ENCODE measurements at regions not wholly inside any gene's neighbourhood (a gene's known extent, or its start where the extent isn't known, plus 50 kb on each side); places are given as distances from the start of the nearest gene placed in this dataset.

GRCh38 chr1:94734963-94735901 is 84.9 kb upstream of the SLC44A3 start:
- no peak for DNase-seq

GRCh38 chr1:94731891-94732290 is 88.3 kb upstream of the SLC44A3 start:
- DNase-seq = no peak

GRCh38 chr1:94730450-94730849 is 89.7 kb upstream of the SLC44A3 start:
- no peak for DNase-seq

- no peak for DNase-seq
Observed at GRCh38 chr1:94729267-94729666, 90.9 kb upstream of the SLC44A3 start.

GRCh38 chr1:94727846-94728715 is 92.1 kb upstream of the SLC44A3 start:
- DNase-seq = no peak

GRCh38 chr1:94726981-94727685 is 93.0 kb upstream of the SLC44A3 start:
- no peak for DNase-seq

- no peak for DNase-seq
Observed at GRCh38 chr1:94725566-94725965, 94.6 kb upstream of the SLC44A3 start.

- no peak for DNase-seq
Observed at GRCh38 chr1:94723894-94724293, 96.3 kb upstream of the SLC44A3 start.

- DNase-seq = no peak
Observed at GRCh38 chr1:94723463-94723862, 96.7 kb upstream of the SLC44A3 start.

GRCh38 chr1:94722181-94722580 is 98.0 kb upstream of the SLC44A3 start:
- DNase-seq = no peak

- DNase-seq = peak in 1 of 56 donors; percentile 12
Observed at GRCh38 chr1:94721240-94721639, 98.9 kb upstream of the SLC44A3 start.

GRCh38 chr1:94719926-94720793 is 100.0 kb upstream of the SLC44A3 start:
- DNase-seq = peak in 4 of 56 donors; percentile 5 to 27 (median 16)

- no peak for DNase-seq
Observed at GRCh38 chr1:94716965-94717364, 103.2 kb upstream of the SLC44A3 start.

- DNase-seq = no peak
Observed at GRCh38 chr1:94715321-94715720, 104.8 kb upstream of the SLC44A3 start.

- DNase-seq = no peak
Observed at GRCh38 chr1:94714552-94714951, 105.6 kb upstream of the SLC44A3 start.

- no peak for DNase-seq
Observed at GRCh38 chr1:94714152-94714551, 106.0 kb upstream of the SLC44A3 start.

- peak in 23 of 56 donors; percentile 5 to 60 (median 17) for DNase-seq
Observed at GRCh38 chr1:94713472-94714141, 106.5 kb upstream of the SLC44A3 start.

- no peak for DNase-seq
Observed at GRCh38 chr1:94709891-94710581, 110.1 kb upstream of the SLC44A3 start.

GRCh38 chr1:94708811-94709210 is 111.3 kb upstream of the SLC44A3 start:
- no peak for DNase-seq

All from amygdala (tissue), 56 donors.